ENCODE measurements at regions not wholly inside any gene's neighbourhood (a gene's known extent, or its start where the extent isn't known, plus 50 kb on each side); places are given as distances from the start of the nearest gene placed in this dataset.

DNA sequence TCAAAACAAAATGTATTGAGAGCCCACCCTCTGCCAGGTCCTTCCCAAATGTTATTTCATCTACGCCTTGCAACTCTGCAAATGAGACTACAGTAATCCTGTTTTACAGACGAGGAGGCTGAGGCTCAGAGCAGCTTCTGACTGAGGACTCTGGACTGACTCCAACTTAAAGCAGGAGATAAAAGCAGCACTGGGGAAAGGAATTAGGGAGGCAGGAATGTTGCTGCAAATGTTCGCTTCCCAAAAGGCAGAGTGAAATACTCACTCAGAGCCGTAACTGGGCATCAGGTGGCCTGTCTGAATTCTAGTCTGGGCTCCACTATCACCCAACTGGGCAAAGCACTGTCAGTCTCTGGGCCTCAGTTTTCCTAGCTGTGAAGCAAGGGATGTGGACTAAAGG is 94.7 kb upstream of the SRD5A3 start:
- H3K4me1 ChIP-seq (ENCODE audit: low read length), result no peaks in the 10 kb centered on the region
- no peaks in the 10 kb centered on the region for H3K27me3 ChIP-seq (ENCODE audit: low read depth, low read length)
- no peak overlapping the region for H3K9ac ChIP-seq (ENCODE audit: low read length)
- no peak overlapping the region for H2AFZ ChIP-seq (ENCODE audit: low read depth, low read length)
- no peak overlapping the region for H3K4me3 ChIP-seq (ENCODE audit: low read length)
- H3K4me2 ChIP-seq (ENCODE audit: low read length), result no peak overlapping the region
- no peaks in the 10 kb centered on the region for H3K36me3 ChIP-seq (replicated peaks; ENCODE audit: low read depth, low read length)
- TF ChIP-seq, protein P1, sequence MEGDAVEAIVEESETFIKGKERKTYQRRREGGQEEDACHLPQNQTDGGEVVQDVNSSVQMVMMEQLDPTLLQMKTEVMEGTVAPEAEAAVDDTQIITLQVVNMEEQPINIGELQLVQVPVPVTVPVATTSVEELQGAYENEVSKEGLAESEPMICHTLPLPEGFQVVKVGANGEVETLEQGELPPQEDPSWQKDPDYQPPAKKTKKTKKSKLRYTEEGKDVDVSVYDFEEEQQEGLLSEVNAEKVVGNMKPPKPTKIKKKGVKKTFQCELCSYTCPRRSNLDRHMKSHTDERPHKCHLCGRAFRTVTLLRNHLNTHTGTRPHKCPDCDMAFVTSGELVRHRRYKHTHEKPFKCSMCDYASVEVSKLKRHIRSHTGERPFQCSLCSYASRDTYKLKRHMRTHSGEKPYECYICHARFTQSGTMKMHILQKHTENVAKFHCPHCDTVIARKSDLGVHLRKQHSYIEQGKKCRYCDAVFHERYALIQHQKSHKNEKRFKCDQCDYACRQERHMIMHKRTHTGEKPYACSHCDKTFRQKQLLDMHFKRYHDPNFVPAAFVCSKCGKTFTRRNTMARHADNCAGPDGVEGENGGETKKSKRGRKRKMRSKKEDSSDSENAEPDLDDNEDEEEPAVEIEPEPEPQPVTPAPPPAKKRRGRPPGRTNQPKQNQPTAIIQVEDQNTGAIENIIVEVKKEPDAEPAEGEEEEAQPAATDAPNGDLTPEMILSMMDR (IDR thresholded peaks at IDR 0.05; ENCODE audit: low read depth, low read length), result no peak
- no peak for TF ChIP-seq EZH2phosphoT487 (IDR thresholded peaks at IDR 0.05; ENCODE audit: low read depth)
- no peaks in the 10 kb centered on the region for H4K20me1 ChIP-seq (ENCODE audit: insufficient read depth, low read length)
- H3K9me3 ChIP-seq (ENCODE audit: insufficient read depth, low read length), result no peaks in the 10 kb centered on the region
- no peak overlapping the region for H3K27ac ChIP-seq (ENCODE audit: low read length)
- H3K79me2 ChIP-seq (ENCODE audit: low read length), result no peaks in the 10 kb centered on the region

DNA sequence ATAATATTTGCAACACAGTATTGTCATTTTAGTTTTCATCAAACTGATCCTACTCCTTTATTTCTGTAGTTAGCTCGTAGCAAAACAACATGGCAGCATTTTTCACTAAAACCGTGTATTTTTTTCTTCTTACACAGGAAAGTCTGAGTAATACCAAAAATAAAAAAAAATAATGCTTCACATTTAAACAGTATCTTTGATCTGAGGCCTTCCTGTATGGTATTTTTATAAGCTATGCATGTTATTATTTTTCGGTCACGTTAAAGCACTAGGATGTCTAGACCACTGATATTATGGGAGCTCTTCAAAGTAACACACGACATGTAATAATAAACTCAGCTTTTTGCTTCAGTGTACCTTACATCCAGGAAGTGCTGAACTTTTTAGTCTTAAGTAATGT is 94.1 kb upstream of the SRD5A3 start:
- H2AFZ ChIP-seq (ENCODE audit: low read depth, low read length), result no peak overlapping the region
- no peaks in the 10 kb centered on the region for H3K36me3 ChIP-seq (replicated peaks; ENCODE audit: low read depth, low read length)
- H3K79me2 ChIP-seq (ENCODE audit: low read length), result no peaks in the 10 kb centered on the region
- TF ChIP-seq, protein P1 (IDR thresholded peaks at IDR 0.05; ENCODE audit: low read depth, low read length), result no peak
- no peak for TF ChIP-seq EZH2phosphoT487 (IDR thresholded peaks at IDR 0.05; ENCODE audit: low read depth)
- no peak overlapping the region for H3K9ac ChIP-seq (ENCODE audit: low read length)
- H3K9me3 ChIP-seq (ENCODE audit: insufficient read depth, low read length), result no peaks in the 10 kb centered on the region
- H3K27me3 ChIP-seq (ENCODE audit: low read depth, low read length), result no peaks in the 10 kb centered on the region
- H3K27ac ChIP-seq (ENCODE audit: low read length), result no peak overlapping the region
- no peak overlapping the region for H3K4me3 ChIP-seq (ENCODE audit: low read length)
- H3K4me2 ChIP-seq (ENCODE audit: low read length), result no peak overlapping the region
- no peaks in the 10 kb centered on the region for H3K4me1 ChIP-seq (ENCODE audit: low read length)
- no peaks in the 10 kb centered on the region for H4K20me1 ChIP-seq (ENCODE audit: insufficient read depth, low read length)

DNA sequence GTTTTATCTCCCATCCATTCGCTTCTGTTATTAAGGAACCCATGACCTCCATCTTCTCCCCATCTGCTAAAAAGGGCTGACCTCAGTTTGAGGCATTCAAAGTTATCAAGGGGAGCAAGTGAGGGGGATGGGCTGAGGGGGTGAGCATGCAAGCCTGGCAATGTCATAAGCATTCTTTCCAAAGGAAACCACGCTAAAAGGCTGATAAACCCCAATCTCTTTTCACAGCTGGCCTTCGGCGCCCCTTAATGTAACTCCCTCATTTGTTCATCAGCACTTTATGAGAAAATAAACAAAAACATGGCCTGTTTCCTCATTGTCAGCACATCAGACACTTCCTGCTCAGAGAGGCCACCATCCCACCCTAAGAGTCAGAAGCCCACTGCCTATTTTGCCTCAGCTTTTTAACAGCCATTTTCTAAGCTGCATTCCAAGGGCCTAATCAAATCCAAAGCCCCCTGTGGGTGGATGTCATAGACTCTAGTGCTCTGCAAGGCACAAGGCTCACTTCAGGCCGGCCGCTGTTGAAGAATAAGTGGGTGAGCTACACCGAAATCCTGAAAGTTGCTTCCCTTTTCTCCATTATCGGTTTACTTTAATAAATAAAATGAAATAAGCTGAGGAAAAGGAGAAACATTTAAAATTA is 92.0 kb upstream of the SRD5A3 start:
- Histone ChIP-seq H3K4me2 (ENCODE audit: low read length) (no peak overlapping the region), H3K4me3 (ENCODE audit: low read length) (no peak overlapping the region), H3K4me1 (ENCODE audit: low read length) (no peaks in the 10 kb centered on the region), H3K36me3 (replicated peaks; ENCODE audit: low read depth, low read length) (no peaks in the 10 kb centered on the region), H3K27ac (ENCODE audit: low read length) (no peak overlapping the region), H4K20me1 (ENCODE audit: insufficient read depth, low read length) (no peaks in the 10 kb centered on the region), H3K9me3 (ENCODE audit: insufficient read depth, low read length) (no peaks in the 10 kb centered on the region), H2AFZ (ENCODE audit: low read depth, low read length) (no peak overlapping the region), H3K27me3 (ENCODE audit: low read depth, low read length) (no peaks in the 10 kb centered on the region), H3K9ac (ENCODE audit: low read length) (no peak overlapping the region), H3K79me2 (ENCODE audit: low read length) (no peaks in the 10 kb centered on the region)
- TF ChIP-seq, protein P1 (IDR thresholded peaks at IDR 0.05; ENCODE audit: low read depth, low read length), result no peak
- no peak for TF ChIP-seq EZH2phosphoT487 (IDR thresholded peaks at IDR 0.05; ENCODE audit: low read depth)

GRCh38 chr4:55255179-55255578 is 90.9 kb upstream of the SRD5A3 start:
- TF ChIP-seq EZH2phosphoT487 (IDR thresholded peaks at IDR 0.05; ENCODE audit: low read depth), result no peak
- TF ChIP-seq, protein P1 (IDR thresholded peaks at IDR 0.05; ENCODE audit: low read depth, low read length), result no peak
- Histone ChIP-seq H3K27me3 (ENCODE audit: low read depth, low read length) (no peaks in the 10 kb centered on the region), H4K20me1 (ENCODE audit: insufficient read depth, low read length) (no peaks in the 10 kb centered on the region), H3K9ac (ENCODE audit: low read length) (no peak overlapping the region), H3K4me1 (ENCODE audit: low read length) (no peaks in the 10 kb centered on the region), H3K79me2 (ENCODE audit: low read length) (no peaks in the 10 kb centered on the region), H3K4me3 (ENCODE audit: low read length) (no peak overlapping the region), H3K4me2 (ENCODE audit: low read length) (no peak overlapping the region), H3K27ac (ENCODE audit: low read length) (no peak overlapping the region), H2AFZ (ENCODE audit: low read depth, low read length) (no peak overlapping the region), H3K36me3 (replicated peaks; ENCODE audit: low read depth, low read length) (no peaks in the 10 kb centered on the region), H3K9me3 (ENCODE audit: insufficient read depth, low read length) (no peaks in the 10 kb centered on the region)

Data from OCI-LY3 (cell line).